Thoracic aorta (tissue), 2 donors: ENCODE measurements at regions not wholly inside any gene's neighbourhood (a gene's known extent, or its start where the extent isn't known, plus 50 kb on each side); places are given as distances from the start of the nearest gene placed in this dataset.

Source experiments
- ATAC-seq: fragments of 150-250 bp; one replicate; pipeline ENCODE4 v1.8.0; 2017; ENCODE audit warnings: low read depth; ENCODE audit not compliant: insufficient number of reproducible peaks, low FRiP score
- DNase-seq: peaks from one replicate; pipeline ENCODE4 v3.0.0-alpha.2; 2020; ENCODE audit warnings: low spot score
- H3K27ac ChIP-seq, 2 donors: fragments of 200-600 bp; sonication (generic); 1 replicate in 1 of 2; 2 replicates in 1 of 2; pipeline ENCODE4 v1.5.1; 2016; ENCODE audit warnings: mild to moderate bottlenecking in 2 of 2, moderate library complexity in 2 of 2
- H3K27me3 ChIP-seq: fragments of 200-600 bp; sonication (generic); replicated peaks from 2 replicates; pipeline ENCODE4 v1.6.0; 2016; ENCODE audit warnings: mild to moderate bottlenecking; ENCODE audit not compliant: insufficient read depth
- H3K36me3 ChIP-seq: fragments of 200-600 bp; sonication (generic); one replicate; pipeline ENCODE4 v1.5.1; 2016
- H3K4me1 ChIP-seq, 2 donors: fragments of 200-600 bp; sonication (generic); 1 replicate in 1 of 2; 2 replicates in 1 of 2; pipeline versions ENCODE4 v1.5.1 to v1.6.0; 2016; ENCODE audit warnings: low read depth in 2 of 2, mild to moderate bottlenecking in 1 of 2; ENCODE audit not compliant: control insufficient read depth in 1 of 2
- H3K4me3 ChIP-seq: fragments of 200-600 bp; sonication (generic); 2 replicates; pipeline ENCODE4 v1.5.1; 2016; ENCODE audit warnings: mild to moderate bottlenecking
- H3K9me3 ChIP-seq: fragments of 200-600 bp; sonication (generic); 2 replicates; pipeline ENCODE4 v1.5.1; 2016
- TF ChIP-seq, protein P1 (sequence below): fragments of 200-600 bp; sonication (generic); IDR thresholded peaks from one replicate; pipeline ENCODE4 v1.5.1; 2019; ENCODE audit warnings: antibody characterized with exemption

- H3K27ac ChIP-seq: no peak overlapping the region
- H3K9me3 ChIP-seq: no peaks in the 10 kb centered on the region
- DNase-seq: no peak
- TF ChIP-seq, protein P1, sequence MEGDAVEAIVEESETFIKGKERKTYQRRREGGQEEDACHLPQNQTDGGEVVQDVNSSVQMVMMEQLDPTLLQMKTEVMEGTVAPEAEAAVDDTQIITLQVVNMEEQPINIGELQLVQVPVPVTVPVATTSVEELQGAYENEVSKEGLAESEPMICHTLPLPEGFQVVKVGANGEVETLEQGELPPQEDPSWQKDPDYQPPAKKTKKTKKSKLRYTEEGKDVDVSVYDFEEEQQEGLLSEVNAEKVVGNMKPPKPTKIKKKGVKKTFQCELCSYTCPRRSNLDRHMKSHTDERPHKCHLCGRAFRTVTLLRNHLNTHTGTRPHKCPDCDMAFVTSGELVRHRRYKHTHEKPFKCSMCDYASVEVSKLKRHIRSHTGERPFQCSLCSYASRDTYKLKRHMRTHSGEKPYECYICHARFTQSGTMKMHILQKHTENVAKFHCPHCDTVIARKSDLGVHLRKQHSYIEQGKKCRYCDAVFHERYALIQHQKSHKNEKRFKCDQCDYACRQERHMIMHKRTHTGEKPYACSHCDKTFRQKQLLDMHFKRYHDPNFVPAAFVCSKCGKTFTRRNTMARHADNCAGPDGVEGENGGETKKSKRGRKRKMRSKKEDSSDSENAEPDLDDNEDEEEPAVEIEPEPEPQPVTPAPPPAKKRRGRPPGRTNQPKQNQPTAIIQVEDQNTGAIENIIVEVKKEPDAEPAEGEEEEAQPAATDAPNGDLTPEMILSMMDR: no peak
- H3K27me3 ChIP-seq: no peaks in the 10 kb centered on the region
- ATAC-seq: no peak
- H3K4me1 ChIP-seq: peaks cover 0 to 4% of the 10 kb centered on the region in 2 donors
- H3K4me3 ChIP-seq: no peak overlapping the region
- no peaks in the 10 kb centered on the region for H3K36me3 ChIP-seq
Measured at GRCh38 chr10:10477844-10478243, 539.8 kb upstream of the CELF2 start.

DNA sequence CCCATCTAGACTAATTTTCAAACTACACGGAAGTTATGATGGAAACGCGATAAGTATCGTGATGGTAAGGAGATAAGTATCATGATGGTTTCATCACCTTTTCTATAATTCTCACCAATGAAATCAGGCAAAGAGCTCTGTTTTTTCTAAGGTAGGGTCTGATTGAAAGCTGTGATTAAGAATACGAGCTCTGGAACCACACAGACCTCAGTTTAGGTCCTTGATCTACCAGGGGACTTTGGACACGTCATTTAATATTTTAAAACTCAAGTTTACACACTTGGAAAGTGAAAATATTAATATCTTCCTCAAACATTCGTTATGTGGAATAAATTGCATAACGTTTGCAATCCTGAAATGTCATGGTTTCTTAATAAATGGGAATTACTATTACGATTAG lies 538.2 kb upstream of the CELF2 start:
- Histone ChIP-seq H3K27me3 (no peaks in the 10 kb centered on the region), H3K36me3 (no peaks in the 10 kb centered on the region), H3K4me1 (peaks cover 0 to 4% of the 10 kb centered on the region in 2 donors), H3K27ac (no peak overlapping the region), H3K4me3 (no peak overlapping the region), H3K9me3 (no peaks in the 10 kb centered on the region)
- DNase-seq: no peak
- ATAC-seq: no peak
- TF ChIP-seq, protein P1: no peak

GRCh38 chr10:10482613-10483012 lies 535.1 kb upstream of the CELF2 start:
- TF ChIP-seq, protein P1: no peak
- ATAC-seq: no peak
- DNase-seq: no peak
- no peak overlapping the region for H3K4me3 ChIP-seq
- H3K27ac ChIP-seq: no peak overlapping the region
- peaks cover 0 to 4% of the 10 kb centered on the region in 2 donors for H3K4me1 ChIP-seq
- H3K36me3 ChIP-seq: no peaks in the 10 kb centered on the region
- H3K9me3 ChIP-seq: no peaks in the 10 kb centered on the region
- no peaks in the 10 kb centered on the region for H3K27me3 ChIP-seq

GRCh38 chr10:10489076-10489475 lies 528.6 kb upstream of the CELF2 start:
- no peak overlapping the region for H3K4me3 ChIP-seq
- peaks cover 0 to 6% of the 10 kb centered on the region in 2 donors for H3K4me1 ChIP-seq
- H3K9me3 ChIP-seq: no peaks in the 10 kb centered on the region
- no peaks in the 10 kb centered on the region for H3K36me3 ChIP-seq
- ATAC-seq (no peak), DNase-seq (no peak)
- no peaks in the 10 kb centered on the region for H3K27me3 ChIP-seq
- TF ChIP-seq, protein P1: no peak
- H3K27ac ChIP-seq: no peak overlapping the region

DNA sequence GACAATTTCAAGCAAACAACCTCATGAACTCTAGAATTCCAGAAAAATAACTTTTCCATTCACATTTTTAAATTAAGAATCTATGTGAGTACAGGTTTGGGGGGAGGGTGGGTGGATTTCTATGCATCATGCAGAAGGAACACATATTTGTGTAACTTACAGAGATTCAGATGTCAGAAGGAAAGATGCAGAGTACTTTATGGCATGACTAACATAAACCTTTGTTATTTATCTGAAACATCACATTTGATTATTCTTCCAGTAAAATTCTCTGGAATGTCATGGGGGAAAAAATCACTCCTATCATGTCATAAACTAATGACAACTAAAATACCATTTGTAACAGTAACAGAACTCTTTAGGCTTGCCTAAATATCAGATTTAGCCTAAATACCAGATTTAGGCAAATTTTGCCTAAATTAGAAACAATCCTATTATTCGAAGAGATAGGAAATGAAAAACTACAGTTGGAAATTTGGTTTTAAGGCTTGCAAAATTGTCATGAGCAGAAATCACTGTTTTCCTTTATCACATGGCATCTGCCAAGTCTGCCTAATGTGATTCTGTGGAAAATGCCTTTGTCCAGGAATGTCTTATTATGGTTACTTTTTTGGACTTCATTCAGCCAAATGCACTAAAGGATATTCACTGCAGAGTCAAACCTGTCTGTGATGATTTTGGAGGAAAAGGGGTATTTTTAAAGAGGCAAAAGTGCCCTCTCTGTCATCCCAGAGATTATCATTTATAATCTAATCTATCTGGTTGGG lies 527.7 kb upstream of the CELF2 start:
- Histone ChIP-seq H3K27me3 (no peaks in the 10 kb centered on the region), H3K4me3 (no peak overlapping the region), H3K27ac (no peak overlapping the region), H3K36me3 (no peaks in the 10 kb centered on the region), H3K9me3 (no peaks in the 10 kb centered on the region), H3K4me1 (peaks cover 0 to 6% of the 10 kb centered on the region in 2 donors)
- no peak for DNase-seq
- no peak for ATAC-seq
- TF ChIP-seq, protein P1: no peak
